EH (cell line): ENCODE measurements at regions not wholly inside any gene's neighbourhood (a gene's known extent, or its start where the extent isn't known, plus 50 kb on each side); places are given as distances from the start of the nearest gene placed in this dataset.

Source experiments
- DNase-seq: peaks from one replicate; pipeline ENCODE4 v3.0.0-alpha.2; 2015; ENCODE audit warnings: low read depth

DNA sequence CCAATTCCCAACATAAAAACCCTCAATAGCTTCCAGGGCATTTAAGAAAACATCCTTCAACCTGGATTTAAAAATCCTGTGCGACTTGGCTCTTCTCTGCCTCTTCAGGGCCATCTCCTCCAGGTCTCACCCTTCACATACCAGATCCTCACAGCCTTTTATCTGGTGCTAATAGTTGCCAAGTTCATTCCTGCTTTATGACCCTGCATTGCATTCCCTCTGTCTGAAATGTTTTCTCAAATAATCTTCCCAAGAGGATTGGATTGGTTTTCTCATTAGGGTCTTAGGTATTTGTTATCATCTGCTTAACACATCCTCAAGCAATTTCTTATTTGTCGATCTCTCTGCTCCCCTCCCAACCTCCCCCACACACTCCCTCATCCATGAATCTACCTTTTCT lies 832.0 kb downstream of the GALC start:
- no peak for DNase-seq

DNA sequence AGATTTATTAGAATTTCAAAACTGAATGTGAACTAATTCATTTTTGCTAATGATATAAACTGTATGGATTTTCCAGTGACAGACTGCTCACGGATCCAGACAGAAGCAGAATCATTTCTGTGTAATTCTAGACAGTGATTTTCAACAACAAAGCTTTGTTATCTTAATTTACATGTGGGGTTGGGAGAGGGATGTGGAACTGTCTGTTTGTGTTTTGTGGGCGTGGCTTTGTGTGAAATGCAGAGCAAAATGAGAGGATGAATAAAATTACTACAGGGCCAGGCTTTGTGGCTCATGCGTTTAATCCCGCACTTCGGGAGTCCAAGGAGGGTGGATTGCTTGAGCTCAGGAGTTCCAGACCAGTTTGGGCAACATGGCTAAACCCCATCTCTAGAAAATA lies 834.7 kb downstream of the GALC start:
- no peak for DNase-seq

DNA sequence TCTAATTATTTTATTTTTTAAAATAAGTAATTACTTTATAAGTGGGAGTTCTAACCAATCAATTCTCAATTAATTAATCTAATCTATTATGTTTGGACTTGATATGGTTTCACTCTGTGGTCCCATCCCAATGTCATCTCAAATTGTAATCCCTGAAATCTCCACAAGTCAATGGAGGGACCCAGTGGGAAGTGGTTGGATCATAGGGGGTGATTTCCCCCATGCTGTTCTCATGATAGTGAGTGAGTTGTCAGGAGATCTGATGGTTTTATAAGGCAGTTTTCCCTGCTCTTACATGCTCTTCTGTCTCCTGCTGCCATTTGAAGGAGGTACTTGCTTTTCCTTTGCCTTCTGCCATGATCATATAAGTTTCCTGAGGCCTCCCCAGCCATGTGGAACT lies 836.1 kb downstream of the GALC start:
- DNase-seq = no peak

DNA sequence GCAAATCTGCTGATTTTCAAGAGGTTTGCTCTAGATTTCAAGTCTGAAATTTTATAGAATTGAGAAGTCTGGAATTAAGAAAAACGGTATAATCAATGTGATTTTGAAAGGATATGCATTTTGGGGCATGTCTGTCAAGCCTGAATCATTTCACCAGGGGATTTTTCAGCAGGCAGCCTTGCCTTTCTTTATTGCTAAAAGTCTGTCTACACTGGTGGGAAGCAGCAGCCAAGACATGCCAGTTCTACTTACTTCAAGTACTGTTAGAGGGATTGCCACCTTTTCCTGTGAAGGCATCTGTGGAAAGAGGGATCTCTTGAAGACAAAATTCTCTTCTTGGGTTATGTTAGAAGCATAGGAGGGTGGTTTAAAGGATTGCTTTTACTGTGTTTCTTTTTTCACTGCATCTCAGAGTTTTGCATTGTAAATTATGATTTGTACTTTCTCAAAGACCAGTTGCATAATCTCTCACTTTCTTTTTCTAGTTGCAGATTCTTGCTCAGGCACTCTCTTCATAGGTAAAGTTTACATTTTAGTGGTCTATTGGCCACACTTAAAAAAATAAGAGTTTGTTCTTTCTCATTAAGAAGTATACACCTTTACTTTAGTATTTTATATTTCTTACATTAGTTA lies 837.0 kb downstream of the GALC start:
- no peak for DNase-seq

DNA sequence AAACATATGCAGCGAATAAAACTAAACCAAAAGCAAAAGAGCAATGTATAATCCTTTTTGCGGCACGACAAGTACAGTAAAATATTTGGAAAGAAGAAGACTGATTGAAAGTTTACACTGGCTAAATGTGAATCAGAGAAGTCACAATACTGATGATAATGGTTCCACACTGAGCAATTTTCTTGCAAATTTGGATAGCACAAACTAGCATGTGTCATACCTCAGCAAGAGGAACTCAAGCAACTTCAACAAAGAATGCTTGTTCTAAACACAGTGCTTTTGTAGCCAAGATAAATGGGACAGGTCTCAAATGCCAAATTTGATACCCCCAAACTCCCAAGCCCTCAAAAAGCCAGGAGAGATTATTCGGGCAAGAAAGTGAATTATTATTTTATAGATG lies 839.1 kb downstream of the GALC start:
- DNase-seq = no peak

DNA sequence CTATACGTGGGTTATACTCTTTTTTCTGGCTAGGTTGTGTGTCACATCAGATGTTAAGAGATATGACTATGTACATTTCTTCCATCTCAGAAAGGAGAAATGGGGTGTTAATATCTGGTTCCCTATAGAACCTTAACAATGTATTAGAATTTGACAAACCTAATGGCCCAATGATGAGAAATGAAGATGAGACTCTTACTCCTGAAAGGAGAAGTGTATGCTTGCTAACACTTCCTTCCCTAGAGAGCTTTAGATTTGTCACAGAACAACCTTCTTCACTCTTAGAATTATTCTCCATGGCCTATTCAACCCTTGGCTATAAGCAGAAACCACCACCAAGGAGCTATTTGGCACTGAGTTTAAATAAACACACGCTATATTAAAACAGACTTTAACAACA lies 839.6 kb downstream of the GALC start:
- DNase-seq = no peak

DNA sequence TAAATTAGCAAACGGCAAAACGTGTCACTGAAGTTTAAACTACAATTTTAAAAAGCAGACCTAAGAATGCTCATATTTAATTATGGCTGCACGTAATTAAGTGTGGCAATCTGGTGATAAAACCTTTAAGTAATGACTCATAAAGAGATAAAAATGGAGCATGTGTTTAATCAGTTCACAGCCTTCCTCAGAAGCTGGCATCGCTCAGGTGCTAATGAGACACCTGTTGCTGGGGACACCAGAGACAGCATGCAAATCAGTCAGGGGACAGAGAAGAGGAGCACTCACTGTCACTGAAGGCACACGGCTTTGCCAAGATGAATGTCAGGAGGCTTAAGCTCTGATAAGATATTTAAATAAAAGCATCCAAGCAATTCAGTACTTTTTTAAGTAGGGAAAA lies 840.3 kb downstream of the GALC start:
- no peak for DNase-seq

DNA sequence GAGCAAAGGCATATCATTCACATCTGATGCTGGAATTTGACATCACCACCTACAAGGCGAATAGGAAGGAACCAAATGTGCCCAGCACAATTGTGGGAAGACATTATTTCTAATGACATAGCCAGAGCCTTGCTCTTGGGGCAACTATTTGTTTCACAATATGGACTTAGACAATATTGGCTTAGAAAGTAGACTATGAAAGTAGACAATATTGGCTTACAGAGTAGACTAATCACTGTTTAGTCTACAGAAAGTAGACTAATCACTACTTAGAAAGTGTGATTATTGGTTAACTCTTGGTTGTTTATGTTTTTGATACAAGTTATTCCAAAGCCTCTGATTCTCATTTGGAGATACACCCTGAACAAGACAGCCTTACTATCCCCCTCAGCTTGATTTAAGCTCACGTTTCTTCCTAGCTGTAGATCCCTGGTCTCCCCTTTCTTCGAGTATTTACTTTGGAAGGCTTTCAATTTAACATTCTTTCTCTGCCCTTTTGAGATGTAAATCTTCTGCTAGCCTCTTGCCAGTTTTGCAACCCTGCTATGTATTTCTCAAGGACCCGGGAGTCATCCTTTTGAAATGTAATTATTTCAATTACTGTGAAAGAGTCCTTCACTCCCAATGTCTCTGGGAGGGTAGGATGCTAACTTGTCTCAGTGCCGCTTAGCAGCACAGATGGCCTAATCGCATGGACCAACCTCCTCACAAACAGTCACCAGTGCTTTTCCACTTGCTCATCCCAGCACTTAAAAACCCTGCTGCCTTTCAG lies 843.2 kb downstream of the GALC start:
- peak; percentile 25 for DNase-seq

DNA sequence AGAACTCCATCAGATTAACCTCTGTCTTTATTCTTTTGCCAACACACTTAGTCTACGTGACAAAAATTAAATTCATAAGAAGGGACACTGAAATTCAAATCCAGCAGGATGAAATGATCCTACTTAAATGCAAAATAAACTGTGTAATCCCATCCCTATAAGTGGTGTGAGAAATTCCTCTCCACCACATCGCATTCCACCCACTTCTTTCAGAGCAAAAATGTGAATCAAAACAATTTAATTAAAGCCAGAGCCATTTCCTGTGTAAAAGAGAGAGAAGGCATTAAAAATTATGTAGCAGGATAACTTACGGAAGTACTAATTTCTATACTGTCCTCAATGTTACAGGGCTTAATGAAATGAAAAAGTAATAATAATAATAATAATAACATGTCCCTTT lies 844.3 kb downstream of the GALC start:
- peak; percentile 8 for DNase-seq

DNA sequence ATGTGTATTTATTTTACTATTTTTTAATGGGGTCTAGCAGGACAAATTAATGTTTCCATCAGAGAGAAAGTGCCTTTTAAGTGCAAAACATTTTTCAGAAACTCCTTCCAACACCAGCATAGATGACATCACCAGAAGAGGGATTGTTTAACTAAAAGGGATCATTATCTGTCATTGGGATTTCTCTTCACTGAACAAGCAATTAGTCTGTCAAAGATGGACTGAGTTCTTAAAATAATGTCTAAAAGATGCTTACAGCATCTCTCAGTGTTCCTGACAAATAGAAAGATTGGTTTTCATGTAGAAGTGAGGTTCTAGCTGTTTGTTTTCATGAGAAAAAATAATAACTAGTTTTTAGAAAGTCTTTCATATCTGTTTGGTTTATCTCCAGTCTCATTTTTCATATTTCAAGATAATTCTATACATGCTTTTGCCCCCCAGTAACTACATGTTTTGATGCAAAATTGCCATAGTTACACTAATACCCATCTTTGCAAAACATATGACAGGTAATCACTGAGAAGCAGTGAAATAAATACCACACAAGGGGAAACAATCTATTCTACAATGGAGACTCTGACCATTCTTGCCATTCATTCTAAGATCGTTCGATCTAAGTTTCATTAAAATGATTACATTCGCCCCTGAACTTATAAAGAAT lies 850.3 kb downstream of the GALC start:
- no peak for DNase-seq

DNA sequence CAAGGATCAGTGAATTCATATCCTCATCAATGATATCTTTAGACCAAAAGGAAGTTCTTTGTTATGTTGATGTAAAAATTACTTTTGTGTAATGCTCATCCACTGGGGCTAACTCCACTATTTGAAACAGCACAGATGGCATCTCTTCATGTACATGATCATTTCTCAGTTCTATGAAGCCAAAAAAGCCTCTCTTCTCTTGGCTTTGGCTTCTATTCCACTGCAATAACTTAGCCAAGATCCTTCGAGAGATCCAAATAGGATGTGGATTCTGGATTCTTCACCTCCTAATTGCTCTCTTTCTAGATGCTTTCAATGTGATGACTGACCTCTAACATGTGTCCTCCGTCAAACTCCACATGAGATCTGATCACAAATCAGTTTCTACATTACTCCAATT lies 851.2 kb downstream of the GALC start:
- no peak for DNase-seq

DNA sequence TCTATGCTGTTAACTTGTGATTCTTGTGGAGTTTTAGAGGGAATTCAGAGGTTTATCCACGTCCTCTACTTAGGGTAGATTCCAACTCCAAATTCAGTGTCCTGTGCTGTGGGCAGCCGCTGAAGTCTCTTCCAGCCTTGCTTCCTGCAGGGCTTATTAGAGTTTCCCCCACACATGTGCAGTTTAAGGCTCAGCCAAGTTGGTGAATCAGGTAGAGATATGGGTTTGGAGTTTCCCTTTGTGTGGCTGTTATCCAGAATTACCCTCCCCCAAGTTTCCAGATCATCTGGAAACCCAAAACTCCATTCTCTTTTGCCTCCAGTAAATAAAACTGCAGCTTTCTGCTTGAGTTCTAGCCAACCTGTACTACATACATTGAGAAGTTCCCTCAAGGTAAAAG lies 853.7 kb downstream of the GALC start:
- DNase-seq = no peak

DNA sequence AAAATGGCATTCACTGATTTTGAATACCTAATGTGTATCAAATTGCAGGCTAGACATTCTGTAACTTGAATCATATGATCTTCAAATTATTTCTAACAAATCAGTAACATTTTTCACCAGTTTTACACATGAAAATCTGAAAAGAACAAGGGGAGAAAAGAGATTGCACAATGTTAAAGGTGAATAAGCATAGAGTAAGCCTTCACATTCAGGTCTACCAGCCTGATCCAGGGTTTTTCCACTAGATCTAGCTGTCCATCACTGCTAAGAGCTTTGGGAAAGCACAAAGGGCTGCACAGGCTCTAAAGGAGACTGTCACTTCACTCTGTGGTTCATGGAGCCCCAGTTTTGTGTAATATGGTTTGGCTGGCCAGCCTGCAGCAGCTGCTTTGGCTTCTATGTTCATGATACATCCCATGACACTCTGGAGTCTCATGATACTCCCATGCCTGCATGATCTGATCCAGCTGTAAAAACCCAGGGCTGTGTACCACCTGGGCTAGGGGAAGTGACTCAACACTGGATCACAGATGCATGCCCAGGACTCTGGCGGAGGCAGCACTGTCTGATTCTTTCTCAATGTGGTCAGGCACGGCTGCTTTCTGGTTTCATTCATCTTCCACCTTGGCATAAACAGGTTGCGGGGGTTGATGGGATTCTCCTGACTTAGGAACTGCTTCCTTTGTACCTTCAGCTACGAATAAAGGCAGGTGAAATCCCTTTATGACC lies 859.7 kb downstream of the GALC start:
- no peak for DNase-seq

DNA sequence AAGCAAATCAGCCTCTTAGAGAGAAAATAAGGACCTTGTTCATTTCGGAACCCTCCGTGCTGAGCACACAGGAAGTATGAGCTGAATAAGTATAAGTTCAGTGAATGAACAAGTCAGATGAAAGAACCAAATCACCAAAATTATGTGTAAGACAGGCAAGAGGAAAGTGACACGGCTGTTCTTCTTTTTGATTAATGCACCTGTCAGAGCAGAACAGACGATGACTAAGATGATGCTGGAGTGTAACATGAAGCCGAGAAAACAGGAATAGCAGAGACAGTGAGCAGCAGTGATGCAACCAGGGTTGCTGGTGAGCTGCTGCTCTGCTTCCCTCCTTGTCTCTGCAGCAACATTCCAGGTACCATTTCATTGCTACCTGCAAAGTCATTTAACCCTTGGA lies 861.1 kb downstream of the GALC start:
- no peak for DNase-seq

DNA sequence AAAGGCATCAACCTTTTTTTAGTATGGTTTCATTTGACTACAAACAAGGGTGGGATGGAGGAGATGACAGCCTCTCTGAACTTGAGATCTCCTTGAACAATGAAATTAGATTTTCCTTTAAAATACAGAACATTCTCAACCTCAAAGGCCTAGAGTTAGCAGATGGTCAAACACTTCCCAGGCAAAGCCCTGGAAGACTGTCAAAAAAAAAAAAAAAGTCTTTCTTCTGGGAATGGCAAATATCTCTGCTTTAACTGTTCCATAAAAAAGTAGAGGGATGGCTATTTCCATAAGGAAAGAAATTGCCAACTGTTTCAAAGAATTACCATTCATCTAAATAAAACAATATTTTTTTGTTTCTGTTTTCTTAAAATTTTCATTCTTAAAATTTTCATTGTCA lies 870.8 kb downstream of the GALC start:
- no peak for DNase-seq

DNA sequence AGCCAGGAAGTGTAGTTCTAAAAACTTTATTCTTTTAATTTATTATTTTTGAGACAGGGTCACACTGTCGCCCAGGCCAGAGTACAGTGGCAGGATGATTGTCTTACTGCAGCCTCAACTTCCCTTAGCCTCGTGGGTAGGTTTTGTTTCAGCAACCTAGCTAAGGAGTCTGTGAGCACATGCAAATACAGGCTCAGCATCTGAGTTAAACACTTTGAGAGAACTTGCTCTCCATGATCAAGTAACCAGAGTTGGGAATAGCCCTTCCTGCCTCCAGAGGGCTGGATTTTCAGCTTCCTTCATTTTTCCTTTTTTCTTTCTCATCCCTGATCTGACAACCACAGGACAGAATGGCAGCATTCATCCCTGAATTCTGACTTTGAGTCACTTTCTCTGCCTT lies 871.3 kb downstream of the GALC start:
- DNase-seq = no peak

DNA sequence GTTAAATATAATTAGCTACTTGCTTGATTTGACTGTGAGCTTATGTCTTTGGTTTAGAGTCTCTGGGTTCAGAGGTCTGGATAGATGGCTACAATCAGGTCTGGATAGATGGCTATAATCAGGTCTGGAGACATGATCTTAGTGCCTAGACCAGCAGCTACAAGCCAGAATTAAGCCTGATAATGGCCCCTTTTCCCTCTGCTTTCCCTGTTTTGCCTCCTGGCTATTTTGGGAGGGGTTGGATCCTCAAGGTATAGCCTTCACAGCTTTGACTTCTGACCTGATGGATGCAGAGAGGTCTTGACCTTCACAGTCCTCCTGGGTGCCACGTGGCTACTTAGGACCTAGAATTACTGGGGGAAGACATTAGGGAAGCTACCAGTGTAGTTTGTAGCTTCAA lies 877.7 kb downstream of the GALC start:
- no peak for DNase-seq

DNA sequence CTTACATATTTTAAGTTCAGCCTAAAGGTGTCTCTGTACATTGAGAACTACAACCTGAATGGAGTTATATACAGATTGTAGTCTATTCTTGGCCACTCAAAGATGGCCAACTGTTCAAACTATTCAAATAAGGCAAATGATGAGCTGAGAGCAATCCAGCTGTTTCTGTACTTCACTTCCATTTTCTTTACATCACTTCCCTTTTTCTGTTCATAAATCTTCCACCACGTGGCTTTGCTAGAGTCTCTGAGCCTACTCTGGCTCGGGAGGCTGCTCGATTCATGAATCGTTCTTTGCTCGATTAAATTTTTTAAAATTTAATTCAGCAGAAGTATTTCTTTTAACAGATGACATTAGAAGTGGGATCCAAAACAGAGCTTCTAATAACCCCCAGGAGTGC lies 879.7 kb downstream of the GALC start:
- DNase-seq = no peak

DNA sequence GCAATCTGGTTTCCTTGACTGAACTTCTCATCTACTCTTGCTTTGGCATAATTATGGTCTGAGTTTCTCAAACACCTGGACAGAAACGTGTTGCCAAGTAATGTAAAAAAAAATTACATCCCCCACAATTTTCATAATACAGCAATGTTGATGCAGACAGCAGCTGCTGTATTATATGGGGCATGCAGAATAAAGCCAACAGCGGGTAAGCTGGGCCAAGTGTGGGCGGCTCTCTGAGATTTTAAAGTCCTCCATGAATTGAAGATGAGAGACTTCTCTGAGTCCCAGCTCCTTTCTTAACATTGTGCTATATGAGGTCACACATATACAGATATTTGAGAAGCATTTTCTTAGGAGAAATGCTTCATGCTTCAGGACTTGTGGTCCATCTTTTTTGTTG lies 881.2 kb downstream of the GALC start:
- no peak for DNase-seq

DNA sequence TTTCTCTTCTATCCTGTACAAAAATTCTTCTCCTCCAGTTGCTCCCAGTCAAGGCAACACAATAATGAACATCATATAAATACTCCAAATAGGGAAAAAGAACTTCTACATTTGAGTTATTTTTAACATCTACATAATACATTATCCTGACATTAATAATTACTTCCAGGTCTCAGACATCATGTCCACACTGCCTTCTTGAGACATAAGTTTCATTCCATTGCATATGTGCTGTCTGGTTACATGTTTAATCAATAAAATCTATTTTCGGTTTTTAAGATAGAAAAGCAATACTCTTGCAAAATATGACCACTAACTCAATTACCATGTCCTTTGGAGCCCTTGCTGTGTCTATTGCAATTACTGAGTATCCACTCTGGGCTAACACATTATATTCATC lies 881.9 kb downstream of the GALC start:
- DNase-seq = no peak

DNA sequence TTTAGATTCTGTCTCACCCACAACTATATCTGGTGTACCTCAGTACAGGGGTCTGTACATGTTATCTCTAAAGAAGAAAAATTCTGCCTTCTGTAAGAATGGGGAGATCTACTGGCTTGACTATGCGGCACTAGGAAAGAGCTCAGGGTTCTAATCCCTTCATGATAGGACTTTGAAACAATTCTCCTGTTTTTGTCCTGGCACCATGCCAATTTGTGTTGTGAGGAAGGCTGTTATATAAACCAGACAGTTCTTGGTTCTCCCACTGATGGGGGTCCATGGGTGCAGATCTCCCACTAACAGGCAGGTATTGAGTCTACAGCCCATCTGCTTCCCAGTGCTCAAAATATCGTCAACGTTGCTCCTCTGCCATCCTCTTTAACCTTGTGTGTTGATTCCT lies 883.7 kb downstream of the GALC start:
- no peak for DNase-seq

DNA sequence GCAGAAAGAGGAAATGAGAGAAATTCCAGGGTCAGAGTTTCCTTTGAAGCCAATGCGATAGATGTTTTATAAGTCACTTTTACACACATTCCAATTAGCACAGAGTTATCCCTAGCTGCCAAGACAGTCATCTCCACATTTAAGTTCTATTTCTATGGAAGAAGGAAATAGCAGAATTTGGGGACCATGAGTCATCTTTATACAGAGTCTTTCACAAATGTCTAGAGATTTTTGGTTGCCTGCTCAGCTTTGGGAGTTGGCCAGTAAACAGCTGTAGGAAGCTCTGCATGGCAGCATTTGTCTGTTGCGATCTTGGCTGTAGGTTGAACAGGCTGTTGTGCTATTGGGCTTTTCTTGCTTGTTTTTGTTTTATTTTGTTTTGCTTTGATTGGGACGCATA lies 884.3 kb downstream of the GALC start:
- DNase-seq = peak; percentile 43

DNA sequence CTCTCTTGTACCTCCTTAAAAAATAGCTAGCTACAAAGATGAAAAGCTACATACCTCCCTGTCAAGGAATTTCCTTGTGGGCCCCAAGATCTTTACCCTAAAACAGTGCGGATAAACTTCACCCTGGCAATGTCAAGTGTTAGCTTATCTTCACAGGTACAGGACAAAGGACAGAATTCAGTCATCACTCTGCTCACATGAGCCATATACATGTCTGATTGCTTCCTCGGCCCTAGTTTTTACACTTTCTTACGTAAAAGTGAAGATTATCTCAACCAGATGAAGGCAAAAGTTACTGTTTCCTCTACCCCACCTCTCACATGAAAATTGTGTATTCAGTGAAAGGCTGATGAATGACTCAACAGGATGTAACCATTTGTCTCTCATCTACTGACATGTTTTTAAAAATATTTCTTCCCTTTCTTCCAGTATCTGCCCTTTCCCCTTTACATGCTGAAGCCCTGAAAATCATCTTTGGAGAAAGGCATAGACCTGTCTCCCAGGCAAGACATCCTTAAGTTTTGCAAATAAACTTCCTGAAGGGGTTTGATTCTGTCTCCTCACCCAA lies 890.1 kb downstream of the GALC start:
- DNase-seq = no peak
